GDM1 (cell line): ENCODE measurements at regions not wholly inside any gene's neighbourhood (a gene's known extent, or its start where the extent isn't known, plus 50 kb on each side); places are given as distances from the start of the nearest gene placed in this dataset.
"Not testable (repeated sequence)": the region's sequence is repeated elsewhere in the genome, so short reads cannot be mapped to it uniquely, and the experiment has no call there.

ENCODE experiments used
- DNase-seq: peaks from one replicate; lab custom pipeline; 2025; lab: John Stamatoyannopoulos, UW

GRCh38 chr11:71127806-71128205, 124.6 kb downstream of the SHANK2 start:
- DNase-seq: no peak

DNA sequence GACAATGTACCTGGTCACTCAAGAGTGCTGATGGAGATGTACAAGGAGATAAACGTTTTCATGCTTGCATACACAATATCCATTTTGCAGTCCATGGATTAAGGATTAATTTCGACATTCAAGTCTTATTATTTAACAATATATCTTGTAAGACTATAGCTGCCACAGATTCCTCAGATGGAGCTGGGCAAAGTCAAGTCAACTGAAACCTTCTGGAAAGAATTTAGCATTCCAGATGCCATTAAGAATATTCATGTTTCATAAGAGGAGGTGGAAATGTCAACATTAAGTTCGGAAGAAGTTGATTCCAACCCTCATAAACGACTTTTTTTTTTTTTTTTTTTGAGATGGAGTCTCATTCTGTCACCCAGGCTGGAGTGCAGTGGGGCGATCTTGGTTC, 126.0 kb downstream of the SHANK2 start:
- DNase-seq: not testable (repeated sequence)

DNA sequence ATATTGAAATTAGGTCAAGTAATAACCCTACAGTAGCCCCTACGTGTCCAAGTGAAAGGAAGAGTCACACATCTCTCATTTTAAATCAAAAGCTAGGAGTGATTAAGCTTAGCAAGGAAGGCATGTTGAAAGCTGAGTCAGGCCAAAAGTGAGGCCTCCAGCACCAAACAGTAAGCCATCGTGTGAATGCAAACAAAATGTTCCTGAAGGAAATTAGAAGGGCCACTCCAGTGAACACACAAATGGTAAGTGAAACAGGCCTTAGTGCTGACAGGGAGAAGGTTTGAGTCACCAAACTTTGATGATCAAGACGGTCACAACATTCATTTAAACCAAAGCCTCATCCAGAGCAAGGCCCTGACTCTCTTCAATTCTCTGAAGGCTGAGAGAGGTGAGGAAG, 127.2 kb downstream of the SHANK2 start:
- DNase-seq: no peak

DNA sequence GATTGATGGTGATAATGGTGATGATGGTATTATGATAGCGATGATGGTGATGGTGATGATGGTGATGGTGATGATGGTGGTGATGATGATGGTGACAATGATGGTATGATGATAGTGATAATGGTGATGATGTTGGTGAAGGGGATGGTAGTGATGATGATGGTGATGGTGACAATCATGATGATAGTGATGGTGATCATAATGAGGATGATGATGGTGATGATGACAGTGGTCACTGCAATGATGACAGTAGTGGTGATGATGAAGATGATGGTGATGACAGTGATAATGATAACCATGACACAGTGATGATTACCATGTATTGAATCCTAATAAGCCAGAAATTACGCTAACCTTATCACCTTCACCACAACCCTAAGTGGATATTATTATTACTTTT, 128.2 kb downstream of the SHANK2 start:
- no peak for DNase-seq

GRCh38 chr11:71120471-71120896, 131.9 kb downstream of the SHANK2 start:
- no peak for DNase-seq

DNA sequence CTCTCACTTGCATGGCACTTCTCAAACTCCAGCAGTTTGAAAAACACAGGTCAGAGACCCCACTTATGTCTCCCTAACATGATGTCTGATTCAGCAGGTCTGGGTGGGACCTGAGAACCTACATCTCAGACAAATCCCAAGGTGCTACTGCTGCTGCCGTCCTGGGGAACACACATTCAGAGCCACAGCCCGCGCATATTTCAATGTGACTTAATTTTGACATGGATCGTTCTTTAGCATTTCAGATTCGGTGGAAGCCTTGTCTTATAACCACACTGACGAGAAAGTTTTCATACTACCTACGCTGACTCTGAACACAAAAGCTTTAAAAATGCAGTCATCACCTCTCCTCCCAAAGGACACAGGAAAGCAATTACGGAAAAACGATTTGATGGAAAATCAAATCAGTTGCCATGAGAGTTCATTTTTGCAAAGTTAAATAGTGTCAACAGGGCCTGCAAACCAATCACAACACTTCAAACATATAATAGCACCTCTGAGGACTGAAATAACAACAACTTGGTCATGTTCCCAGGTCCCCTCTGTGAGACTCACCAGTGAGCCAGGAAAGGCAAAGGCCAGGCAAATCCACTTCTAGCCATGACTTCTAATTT, 132.6 kb downstream of the SHANK2 start:
- no peak for DNase-seq

DNA sequence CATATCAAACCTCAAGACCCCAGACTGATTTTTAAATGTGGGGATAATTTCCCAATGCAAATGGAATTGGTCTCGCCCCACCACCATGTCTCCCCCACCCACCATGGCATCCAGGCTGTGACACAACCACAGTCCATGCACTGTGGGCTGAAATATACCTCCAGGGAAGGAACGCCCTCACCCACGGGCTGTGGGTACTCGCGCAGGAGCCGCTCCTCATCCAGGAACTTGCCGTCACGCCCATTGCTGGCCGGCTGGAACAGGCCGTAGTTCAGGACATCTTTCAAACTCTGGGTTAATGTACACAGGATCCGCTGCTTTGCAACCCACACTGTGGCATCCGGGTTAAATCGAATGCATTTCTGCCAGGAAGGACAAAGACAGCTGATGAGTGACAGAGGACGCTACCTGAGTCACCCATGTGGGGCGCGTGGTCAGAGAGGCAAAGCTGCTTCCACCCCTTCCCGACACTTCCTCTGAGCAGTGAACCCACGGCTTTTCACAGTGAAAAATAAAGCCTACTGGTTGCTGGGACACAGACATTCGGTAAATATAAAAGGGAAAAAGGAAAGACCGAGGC, 133.6 kb downstream of the SHANK2 start:
- no peak for DNase-seq

DNA sequence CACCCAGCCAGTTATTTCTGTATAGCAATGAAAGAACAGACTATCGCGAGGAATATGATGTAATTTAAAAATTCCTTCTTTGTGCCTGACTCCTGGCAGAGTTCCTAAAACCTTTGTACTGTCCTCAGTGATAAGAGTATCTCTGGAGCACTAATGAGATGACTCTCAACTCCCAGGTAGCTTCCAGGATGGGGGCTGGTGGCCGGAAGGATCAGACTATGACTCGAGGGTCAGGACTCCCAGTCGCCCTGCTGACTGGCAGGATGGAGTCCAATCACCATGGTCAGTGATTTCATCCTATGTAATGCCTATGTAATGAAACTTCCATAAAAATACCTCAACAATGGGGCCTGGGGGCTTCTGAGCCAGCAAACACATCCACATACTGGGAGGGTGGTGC, 135.1 kb downstream of the SHANK2 start:
- DNase-seq: no peak

GRCh38 chr11:71116693-71117040, 135.7 kb downstream of the SHANK2 start:
- no peak for DNase-seq

DNA sequence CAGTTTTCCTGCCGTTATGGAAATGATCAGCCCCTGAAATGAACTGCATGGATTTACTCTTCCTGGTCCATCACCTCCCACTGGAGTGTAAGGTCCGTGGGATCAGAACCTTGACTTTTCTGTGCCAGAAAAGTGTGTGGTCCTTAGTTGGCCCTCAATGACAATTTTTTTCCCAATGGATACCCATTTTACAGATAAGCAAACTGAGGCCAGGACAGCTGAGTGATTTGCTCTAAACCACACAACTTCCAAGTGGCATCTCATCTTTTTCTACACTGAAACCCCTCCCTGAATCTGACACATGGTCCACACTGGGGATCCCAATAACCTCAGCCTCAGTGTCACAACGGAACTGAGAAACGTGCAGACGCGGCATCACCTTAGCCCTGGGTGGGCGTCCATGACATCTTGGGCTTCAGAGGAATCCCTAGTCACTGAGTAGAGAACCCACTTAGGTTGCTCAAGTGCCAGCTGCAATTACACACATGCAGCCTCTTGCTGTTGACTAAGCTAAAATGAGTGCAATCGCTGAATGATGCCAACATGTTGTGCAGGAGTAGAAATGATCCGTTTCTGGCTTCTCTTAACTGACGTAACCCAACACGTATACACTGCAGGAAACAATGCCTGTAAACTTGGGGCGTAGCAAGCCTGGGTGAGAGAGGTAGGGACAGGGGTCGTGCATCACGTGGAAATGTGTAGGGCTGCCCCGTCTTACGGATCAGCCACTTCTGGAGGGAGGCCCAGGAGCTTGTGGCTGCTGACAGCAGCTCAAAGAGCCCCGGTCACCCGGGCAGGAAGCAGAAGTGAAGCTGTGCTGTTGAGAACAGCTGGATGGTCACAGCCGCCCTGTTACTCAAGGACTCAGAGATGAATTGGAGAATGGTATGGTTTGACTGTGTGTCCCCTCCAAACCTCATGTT, 136.3 kb downstream of the SHANK2 start:
- DNase-seq: no peak

DNA sequence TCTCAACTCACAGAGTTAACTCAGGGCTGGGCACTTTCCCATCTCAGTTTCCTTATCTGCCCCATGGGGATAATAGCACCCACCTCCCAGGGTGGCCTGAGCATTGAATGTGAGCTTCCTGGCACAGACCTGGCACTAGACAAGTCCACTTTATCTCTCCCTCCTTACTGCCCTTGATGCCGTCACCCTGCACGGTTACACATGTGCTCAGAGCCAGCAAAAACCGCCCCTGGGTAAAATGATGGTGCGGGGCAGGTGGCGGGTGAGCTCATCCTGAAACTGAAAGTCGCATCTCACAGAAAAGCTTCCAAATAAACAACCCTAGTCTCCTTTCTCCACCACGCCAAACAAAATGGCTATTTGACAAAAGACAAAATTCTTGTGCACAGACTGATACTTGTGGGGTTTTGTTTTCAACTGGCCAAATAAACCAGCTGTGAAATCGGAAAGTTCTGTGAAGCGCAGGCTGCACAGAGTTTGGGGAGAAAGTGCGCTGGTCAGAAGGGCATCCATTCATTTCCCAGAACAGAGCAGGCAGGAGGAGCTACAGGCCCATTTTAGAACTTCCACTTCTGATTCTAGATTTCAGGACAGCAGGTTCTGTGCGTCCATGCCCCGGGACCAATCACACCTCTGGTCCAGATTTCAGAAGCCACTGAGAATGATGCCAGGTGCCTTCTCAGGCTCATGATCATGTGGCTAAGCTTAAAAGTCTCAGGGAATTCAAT, 138.1 kb downstream of the SHANK2 start:
- DNase-seq: no peak

DNA sequence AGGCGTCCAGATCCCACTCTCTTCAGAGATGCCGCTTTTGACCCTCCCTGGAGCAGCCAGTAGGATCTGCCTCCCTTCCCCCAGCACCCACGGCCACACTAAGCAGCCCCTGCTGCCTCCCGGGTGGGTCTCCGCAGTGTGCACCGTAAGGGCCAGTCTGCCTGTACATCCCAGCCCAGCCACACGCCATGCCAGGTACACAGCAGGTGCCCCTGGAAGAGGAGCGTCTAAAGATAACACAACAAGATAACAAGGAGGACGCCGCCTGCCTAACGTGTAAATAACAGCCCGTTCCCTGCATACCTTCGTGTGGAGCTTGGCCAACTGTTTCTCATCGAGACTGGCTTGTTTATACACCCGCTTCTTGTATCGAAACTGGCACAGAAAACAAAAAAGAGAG, 139.4 kb downstream of the SHANK2 start:
- DNase-seq: no peak

- no peak for DNase-seq
Measured at GRCh38 chr11:71112454-71112853, 139.9 kb downstream of the SHANK2 start.

DNA sequence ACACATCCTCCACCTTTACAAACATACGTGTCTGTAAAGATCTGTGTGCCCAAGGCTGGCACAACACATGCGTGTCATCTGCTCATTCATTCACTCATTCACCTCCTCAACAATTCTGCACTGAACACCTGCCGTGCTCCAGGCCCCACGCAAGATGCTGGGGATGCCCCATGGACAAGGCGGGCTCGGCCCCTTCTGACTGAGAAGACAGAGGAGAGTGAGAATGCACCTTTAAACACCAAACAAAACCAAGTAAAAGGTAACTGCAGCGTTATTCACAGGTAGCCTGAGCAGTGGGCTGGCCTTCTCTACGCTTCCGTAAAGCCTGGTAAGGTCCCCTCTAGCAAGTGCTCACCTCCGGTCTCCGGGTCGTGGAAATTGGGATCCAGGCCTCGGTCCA, 142.8 kb downstream of the SHANK2 start:
- no peak for DNase-seq

GRCh38 chr11:71109186-71109585, 143.2 kb downstream of the SHANK2 start:
- no peak for DNase-seq

DNA sequence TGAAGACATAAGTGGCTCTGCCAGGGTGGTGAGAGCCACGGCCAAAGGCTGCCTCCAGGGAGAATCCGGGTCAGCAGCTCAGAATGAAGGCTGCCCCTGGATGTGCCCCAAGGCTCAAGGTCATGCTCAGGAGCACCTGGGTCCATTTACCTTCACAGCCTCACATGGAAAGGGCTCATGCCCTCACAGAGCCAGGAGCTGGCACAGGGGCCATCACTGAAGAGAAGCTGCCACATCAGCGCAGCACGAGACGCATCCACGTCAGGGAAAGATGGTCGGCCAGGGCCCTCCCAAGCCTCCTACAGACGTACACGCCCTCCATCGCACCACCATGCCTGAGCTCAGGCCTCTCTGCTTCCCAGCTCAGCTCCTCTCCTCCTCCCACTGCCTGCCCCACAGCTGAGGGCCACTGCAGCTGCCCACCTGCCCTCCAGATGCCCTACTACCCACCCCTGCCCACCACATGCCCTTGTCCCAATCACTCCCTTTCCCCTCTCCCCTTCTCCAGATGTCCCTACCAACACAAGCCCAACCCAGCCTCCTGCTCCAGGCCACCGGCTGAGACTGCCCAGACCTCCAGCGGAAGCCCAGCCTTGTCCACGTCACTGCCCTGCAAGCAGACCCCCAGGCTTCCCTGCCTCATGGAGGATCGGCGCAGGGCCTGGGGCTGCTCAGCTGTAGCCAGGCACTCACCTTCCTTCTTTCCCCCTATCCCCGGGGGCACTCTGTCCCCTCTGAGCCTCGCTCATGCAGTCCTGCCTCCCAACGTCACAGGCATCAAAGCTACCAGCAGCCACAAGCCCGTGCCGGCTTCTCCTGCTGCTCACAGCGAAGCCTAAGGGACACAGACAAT, 144.1 kb downstream of the SHANK2 start:
- DNase-seq: no peak

DNA sequence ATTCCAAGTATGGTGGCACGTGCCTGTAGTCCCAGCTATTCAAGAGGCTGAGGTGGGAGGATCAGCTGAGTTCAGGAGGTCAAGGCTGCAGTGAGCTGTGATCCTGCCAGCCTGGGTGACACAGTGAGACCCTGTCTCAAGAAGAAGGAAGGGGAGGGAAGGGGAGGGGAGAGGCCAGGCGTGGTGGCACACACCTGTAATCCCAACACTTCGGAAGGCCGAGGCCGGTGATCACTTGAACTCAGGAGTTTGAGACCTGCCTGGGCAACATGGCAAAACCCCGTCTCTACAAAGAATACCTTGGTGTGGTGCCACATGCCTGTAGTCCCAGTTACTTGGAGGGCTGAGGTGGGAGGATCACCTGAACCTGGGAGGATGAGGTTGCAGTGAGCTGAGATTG, 145.7 kb downstream of the SHANK2 start:
- DNase-seq: no peak

- no peak for DNase-seq
Measured at GRCh38 chr11:71103266-71103665, 149.1 kb downstream of the SHANK2 start.

DNA sequence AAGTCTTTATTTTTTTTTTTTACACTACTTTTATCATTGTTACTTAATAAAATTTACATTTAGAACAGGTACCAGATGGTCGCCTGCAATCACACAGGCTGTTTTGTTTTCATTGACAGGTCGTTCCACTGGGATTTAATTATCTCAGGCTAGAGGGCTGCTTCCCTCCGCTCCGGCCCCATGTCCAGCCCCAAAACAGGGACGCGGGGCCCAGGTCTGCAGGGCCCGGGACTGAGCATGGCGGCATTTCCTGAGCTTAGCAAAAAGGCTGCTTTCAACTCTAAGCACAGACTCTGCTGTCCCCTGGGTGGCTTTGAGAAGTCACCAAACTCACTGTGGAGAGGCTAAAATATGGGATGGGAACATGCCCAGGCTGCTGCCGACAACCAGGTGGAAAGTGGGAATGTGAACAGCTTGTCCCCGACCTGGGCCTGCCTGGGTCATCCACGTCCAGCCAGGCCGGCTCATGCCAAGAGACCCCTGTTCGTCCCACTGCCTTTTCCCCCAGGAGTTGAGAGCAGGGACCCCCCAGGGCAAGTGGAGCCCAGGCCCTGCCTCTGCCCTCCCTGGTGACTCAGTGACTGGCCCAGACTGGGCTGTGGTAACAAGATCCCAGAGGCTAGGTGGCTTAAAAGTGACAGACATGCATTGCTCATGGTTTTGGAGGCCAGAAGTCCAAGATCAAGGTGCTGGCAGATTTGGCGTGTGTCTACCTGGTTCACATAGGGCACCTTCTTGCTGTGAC, 150.0 kb downstream of the SHANK2 start:
- DNase-seq: no peak

GRCh38 chr11:71101606-71102005, 150.8 kb downstream of the SHANK2 start:
- no peak for DNase-seq

- no peak for DNase-seq
Measured at GRCh38 chr11:71101046-71101445, 151.3 kb downstream of the SHANK2 start.
